HG03095 (cell line): ENCODE measurements at regions not wholly inside any gene's neighbourhood (a gene's known extent, or its start where the extent isn't known, plus 50 kb on each side); places are given as distances from the start of the nearest gene placed in this dataset.
"Not testable (repeated sequence)": the region's sequence is repeated elsewhere in the genome, so short reads cannot be mapped to it uniquely, and the experiment has no call there.

Source experiments
- ATAC-seq: cut with Tn5 transposase; IDR thresholded peaks from one replicate; pipeline ENCODE4 v1.9.1; 2021; ENCODE audit warnings: moderate library complexity; ENCODE audit not compliant: unreplicated experiment

DNA sequence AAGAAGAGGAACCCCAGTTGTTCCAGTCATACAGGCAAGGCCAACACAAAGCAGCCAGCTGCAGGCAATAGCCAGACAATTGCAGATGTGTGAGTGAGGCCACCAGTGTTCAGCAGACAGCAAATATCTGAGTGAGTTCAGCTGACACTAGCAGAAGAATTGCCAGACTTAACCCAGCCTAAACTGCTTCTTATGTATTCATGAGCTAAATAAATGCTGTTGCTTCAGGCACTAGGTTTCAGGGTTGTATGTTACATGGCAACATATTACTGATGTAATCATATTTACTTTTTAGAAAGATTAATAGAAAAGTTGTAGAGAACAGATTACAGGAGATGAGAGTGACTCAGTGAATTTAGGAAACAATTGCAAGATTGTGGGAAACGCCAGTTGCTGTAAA is 129.8 kb upstream of the CHODL start:
- ATAC-seq, result no peak

DNA sequence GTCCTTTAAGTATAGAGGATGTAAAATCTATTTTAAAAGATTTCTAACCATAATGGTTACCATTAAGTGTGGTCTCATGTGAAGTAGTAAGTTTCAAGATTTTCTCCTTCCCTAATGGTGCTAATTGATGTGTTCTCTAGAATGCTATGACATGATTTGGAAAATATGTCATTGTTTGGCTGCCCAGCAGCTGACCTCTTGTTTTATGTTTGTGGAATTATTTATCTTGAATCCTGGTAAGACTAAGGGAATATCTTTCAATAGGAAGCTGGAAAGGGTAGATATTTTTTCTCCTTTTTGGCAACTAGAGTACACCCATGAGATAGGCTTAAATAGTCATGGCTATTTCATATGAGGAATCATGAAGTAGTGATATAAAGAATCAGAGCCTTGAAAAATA is 139.8 kb upstream of the CHODL start:
- ATAC-seq, result no peak

- not testable (repeated sequence) for ATAC-seq
These were observed 148.2 kb upstream of the CHODL start for GRCh38 chr21:18096413-18096812.

DNA sequence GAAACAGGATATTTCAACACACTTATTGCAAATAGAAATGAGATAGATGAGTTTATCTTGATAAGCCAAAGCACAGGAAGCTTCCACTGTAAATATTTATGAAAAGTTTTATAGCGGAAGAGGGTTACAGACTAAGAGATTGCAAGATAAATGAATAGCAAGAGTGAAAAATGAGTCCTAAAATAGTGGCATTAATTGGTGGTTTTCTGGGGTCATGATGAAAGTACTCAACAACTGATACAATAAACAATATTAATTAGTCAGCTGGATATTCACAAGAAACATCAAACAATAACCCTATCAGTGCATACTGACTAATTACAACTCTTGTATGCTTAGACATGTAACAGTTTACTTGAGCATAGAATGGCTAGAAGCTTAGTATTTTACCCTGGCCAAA is 154.8 kb upstream of the CHODL start:
- no peak for ATAC-seq

GRCh38 chr21:18070392-18070791 is 174.2 kb upstream of the CHODL start:
- no peak for ATAC-seq

- no peak for ATAC-seq
These were observed 174.8 kb upstream of the CHODL start for GRCh38 chr21:18069875-18070274.

- no peak for ATAC-seq
These were observed 184.2 kb upstream of the CHODL start for GRCh38 chr21:18060402-18060801.

- ATAC-seq, result no peak
These were observed 185.8 kb upstream of the CHODL start for GRCh38 chr21:18058731-18059398.

DNA sequence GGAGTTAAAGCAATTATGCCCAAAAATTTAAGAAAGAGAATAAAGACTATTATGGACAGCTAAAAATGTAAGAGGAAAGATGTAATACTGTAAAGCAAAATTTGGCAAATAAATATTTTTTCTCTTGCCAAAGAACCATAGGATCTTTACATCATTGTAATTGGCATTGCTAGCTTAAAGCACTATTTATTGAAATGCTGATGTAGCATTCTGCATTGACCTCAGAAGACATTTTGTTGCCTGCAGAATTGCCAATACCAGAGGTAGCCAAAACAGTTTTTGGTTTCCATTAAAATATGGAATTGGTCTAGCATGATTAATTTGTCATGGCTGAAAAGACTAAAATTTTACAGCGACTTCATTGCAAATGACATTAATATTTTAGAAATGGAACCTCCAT is 191.5 kb upstream of the CHODL start:
- no peak for ATAC-seq

GRCh38 chr21:18049461-18049860 is 195.2 kb upstream of the CHODL start:
- ATAC-seq, result no peak

DNA sequence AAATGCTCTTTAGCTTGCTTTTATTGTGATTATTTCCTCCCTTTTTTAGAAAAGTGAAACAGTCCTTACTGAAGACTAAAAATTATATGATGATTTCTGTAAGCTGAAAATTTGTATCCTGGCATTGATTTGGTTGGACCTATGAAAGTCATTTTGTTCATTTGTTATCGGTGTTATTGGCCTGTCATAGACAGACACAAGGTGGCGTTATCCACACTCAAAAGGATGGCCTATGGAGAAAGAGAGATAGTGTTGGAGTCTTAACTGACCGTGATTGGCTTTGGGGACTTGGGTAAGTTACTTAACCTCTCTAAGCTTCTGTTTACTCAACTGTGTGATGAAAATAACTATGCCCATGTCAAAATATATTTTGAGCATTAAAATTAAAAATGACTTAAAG is 203.6 kb upstream of the CHODL start:
- no peak for ATAC-seq

- peak; percentile 66 for ATAC-seq
These were observed 211.1 kb upstream of the C21orf91 start for GRCh38 chr21:18030248-18030647.

DNA sequence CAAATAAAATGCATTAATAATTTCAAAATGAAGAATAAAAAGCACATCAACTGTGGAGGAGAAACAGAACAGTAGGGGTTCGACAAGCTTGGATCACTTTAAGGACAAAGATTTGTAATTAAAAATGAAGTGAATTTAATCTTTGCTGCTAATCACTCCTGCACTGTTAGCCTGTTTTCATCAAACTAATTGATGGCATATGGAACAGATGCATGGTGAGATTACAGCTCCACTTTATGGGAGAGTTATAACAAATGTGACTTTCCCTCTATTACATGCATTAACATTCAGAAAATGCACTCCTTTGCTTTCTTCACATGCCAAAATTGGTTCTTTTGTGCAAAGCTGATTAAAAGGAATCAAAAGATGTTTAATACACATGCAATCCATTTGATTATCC is 207.2 kb upstream of the C21orf91 start:
- ATAC-seq, result no peak

GRCh38 chr21:18023711-18024110 is 204.6 kb upstream of the C21orf91 start:
- no peak for ATAC-seq

- no peak for ATAC-seq
These were observed 204.0 kb upstream of the C21orf91 start for GRCh38 chr21:18023157-18023556.

DNA sequence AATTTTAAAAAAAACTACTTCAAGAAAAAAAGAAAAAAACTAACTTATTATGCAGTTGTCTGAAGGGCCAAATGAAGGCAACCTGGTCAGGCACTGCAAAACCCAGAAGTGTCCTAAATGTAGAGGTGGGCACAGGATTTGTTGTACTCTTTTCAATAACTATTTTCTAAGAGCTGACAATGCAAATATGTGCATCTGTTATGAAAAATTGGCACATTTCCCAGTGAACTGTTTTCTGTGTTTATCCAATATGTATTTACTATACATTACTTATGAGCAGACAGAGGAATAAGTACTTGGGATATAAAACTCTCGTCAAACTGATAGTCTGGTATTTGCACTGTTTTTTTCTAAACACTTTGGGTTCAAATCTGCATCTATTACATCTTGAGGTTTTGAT is 188.0 kb upstream of the C21orf91 start:
- no peak for ATAC-seq

- no peak for ATAC-seq
These were observed 187.5 kb upstream of the C21orf91 start for GRCh38 chr21:18006691-18007090.

DNA sequence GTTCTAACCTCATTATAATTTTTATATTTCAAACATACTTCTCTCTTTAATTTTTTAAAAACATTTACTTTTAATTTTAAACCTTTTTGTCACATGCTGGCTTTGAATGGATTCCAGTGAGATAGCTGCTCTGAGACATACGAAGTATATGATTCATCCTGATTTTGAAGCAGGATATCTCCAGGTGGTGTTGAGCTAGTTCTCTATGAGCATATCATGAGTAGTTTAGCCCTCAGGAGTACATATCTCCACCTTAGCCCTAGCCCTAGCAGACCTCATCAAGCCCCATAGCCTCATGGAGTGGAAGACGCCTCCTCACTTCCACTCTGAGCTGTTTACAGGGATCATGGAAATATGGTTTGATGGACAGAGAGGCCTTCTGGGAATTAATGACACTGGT is 183.2 kb upstream of the C21orf91 start:
- ATAC-seq, result no peak

- ATAC-seq, result no peak
These were observed 182.0 kb upstream of the C21orf91 start for GRCh38 chr21:18000981-18001686.

GRCh38 chr21:17998599-17998998 is 179.4 kb upstream of the C21orf91 start:
- not testable (repeated sequence) for ATAC-seq

DNA sequence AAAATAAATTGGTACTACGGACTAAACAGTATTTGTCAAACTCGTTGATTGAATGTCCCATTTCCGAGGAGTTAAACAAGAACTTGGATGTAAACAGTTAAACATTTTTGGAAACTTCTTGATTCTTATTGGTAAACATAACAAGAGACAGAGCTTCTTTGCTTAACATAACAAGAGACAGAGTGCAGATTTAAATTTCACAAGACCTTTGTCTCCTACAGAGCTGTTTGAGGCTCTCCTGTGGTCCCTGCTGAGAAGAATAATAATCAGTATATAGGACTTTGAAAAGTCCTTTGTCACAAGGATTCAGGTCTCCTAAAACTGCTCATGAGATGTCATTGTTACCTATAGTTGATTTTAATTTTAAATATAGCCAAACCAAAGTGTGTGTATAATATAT is 170.6 kb upstream of the C21orf91 start:
- ATAC-seq, result no peak

- no peak for ATAC-seq
These were observed 168.9 kb upstream of the C21orf91 start for GRCh38 chr21:17988102-17988437.
